Loucy (cell line): ENCODE measurements at regions not wholly inside any gene's neighbourhood (a gene's known extent, or its start where the extent isn't known, plus 50 kb on each side); places are given as distances from the start of the nearest gene placed in this dataset.

Experiments used
- H2AFZ ChIP-seq: fragments of 200-600 bp; sonication (generic); 2 replicates; pipeline ENCODE4 v1.6.0; 2016; ENCODE audit warnings: antibody characterized with exemption, mild to moderate bottlenecking, low read length, moderate library complexity
- H3F3A ChIP-seq: fragments of 200-600 bp; 2 replicates; pipeline ENCODE4 v1.6.0; 2016; ENCODE audit warnings: antibody characterized with exemption, low read depth, mild to moderate bottlenecking
- H3K27me3 ChIP-seq: fragments of 200-600 bp; sonication (generic); 2 replicates; pipeline ENCODE4 v1.6.1; 2014; ENCODE audit warnings: low read length, mild to moderate bottlenecking; ENCODE audit not compliant: insufficient read depth, poor library complexity, severe bottlenecking
- H3K36me3 ChIP-seq: fragments of 200-600 bp; sonication (generic); 2 replicates; pipeline ENCODE4 v1.6.1; 2016; ENCODE audit warnings: low read length; ENCODE audit not compliant: insufficient read depth
- H3K4me1 ChIP-seq: fragments of 200-600 bp; sonication (generic); 2 replicates; pipeline ENCODE4 v1.5.1; 2014; ENCODE audit warnings: low read length, mild to moderate bottlenecking; ENCODE audit not compliant: insufficient read depth, poor library complexity, severe bottlenecking
- H3K4me2 ChIP-seq: fragments of 200-600 bp; sonication (generic); 2 replicates; pipeline ENCODE4 v1.6.0; 2014; ENCODE audit warnings: antibody characterized with exemption, low read length, low read depth, mild to moderate bottlenecking; ENCODE audit not compliant: poor library complexity, severe bottlenecking
- H3K4me3 ChIP-seq: fragments of 200-600 bp; sonication (generic); 2 replicates; pipeline ENCODE4 v1.5.1; 2014; ENCODE audit warnings: low read length, mild to moderate bottlenecking, mixed read lengths; ENCODE audit not compliant: poor library complexity, severe bottlenecking
- H3K79me2 ChIP-seq: fragments of 200-600 bp; sonication (generic); 2 replicates; pipeline ENCODE4 v1.6.1; 2014; ENCODE audit warnings: low read length; ENCODE audit not compliant: insufficient read depth
- H3K9ac ChIP-seq: fragments of 200-600 bp; sonication (generic); 2 replicates; pipeline ENCODE4 v1.6.0; 2014; ENCODE audit warnings: mild to moderate bottlenecking, low read depth, low read length, moderate library complexity; ENCODE audit not compliant: poor library complexity, severe bottlenecking
- H3K9me2 ChIP-seq: fragments of 200-600 bp; sonication (generic); replicated peaks from 2 replicates; pipeline ENCODE4 v1.6.1; 2016; ENCODE audit warnings: low read depth, low read length, mixed read lengths
- H3K9me3 ChIP-seq: fragments of 200-600 bp; sonication (generic); 2 replicates; pipeline ENCODE4 v1.6.1; 2014; ENCODE audit warnings: mild to moderate bottlenecking, antibody characterized with exemption, low read length, low read depth; ENCODE audit not compliant: insufficient read depth
- H4K20me1 ChIP-seq: fragments of 200-600 bp; sonication (generic); 2 replicates; pipeline ENCODE4 v1.6.0; 2014; ENCODE audit warnings: antibody characterized with exemption, low read length, mild to moderate bottlenecking; ENCODE audit not compliant: insufficient read depth, poor library complexity, severe bottlenecking
- CTCF ChIP-seq: fragments of 200-600 bp; sonication (generic); conservative IDR thresholded peaks from 2 replicates; pipeline ENCODE4 v1.5.1; 2014; ENCODE audit warnings: mild to moderate bottlenecking, antibody characterized with exemption, low read length
- EZH2phosphoT487 ChIP-seq: fragments of 200-600 bp; IDR thresholded peaks from 2 replicates; pipeline ENCODE4 v1.6.1; 2018; ENCODE audit warnings: antibody characterized with exemption, mild to moderate bottlenecking, moderate library complexity, borderline replicate concordance

- no peak overlapping the region for H3K4me2 ChIP-seq
- TF ChIP-seq CTCF (no peak), EZH2phosphoT487 (no peak)
Observed at GRCh38 chr20:51315390-51315789, 227.1 kb downstream of the NFATC2 start.

GRCh38 chr20:51313358-51313827 is 229.1 kb downstream of the NFATC2 start:
- no peaks in the 10 kb centered on the region for H4K20me1 ChIP-seq
- H3K79me2 ChIP-seq = no peaks in the 10 kb centered on the region
- no peaks in the 10 kb centered on the region for H3K9me2 ChIP-seq
- no peak overlapping the region for H3K9ac ChIP-seq
- TF ChIP-seq EZH2phosphoT487 (no peak), CTCF (no peak)
- H3K9me3 ChIP-seq = no peaks in the 10 kb centered on the region
- H3K36me3 ChIP-seq = no peaks in the 10 kb centered on the region
- H2AFZ ChIP-seq = no peak overlapping the region
- H3K27me3 ChIP-seq = no peaks in the 10 kb centered on the region
- no peaks in the 10 kb centered on the region for H3F3A ChIP-seq
- H3K4me2 ChIP-seq = no peak overlapping the region
- no peaks in the 10 kb centered on the region for H3K4me1 ChIP-seq
- H3K4me3 ChIP-seq = no peak overlapping the region

More at GRCh38 chr20:51315390-51315789, 227.1 kb downstream of the NFATC2 start:
- Histone ChIP-seq H2AFZ (no peak overlapping the region), H3K27me3 (no peaks in the 10 kb centered on the region), H3K9me3 (no peaks in the 10 kb centered on the region), H3F3A (no peaks in the 10 kb centered on the region), H4K20me1 (no peaks in the 10 kb centered on the region), H3K9me2 (no peaks in the 10 kb centered on the region), H3K36me3 (no peaks in the 10 kb centered on the region), H3K4me1 (no peaks in the 10 kb centered on the region), H3K9ac (no peak overlapping the region), H3K79me2 (no peaks in the 10 kb centered on the region), H3K4me3 (no peak overlapping the region)

GRCh38 chr20:51312480-51312783 is 230.1 kb downstream of the NFATC2 start:
- Histone ChIP-seq H2AFZ (no peak overlapping the region), H4K20me1 (no peaks in the 10 kb centered on the region), H3K9me3 (no peaks in the 10 kb centered on the region), H3F3A (no peaks in the 10 kb centered on the region), H3K36me3 (no peaks in the 10 kb centered on the region), H3K9ac (no peak overlapping the region), H3K79me2 (no peaks in the 10 kb centered on the region), H3K9me2 (no peaks in the 10 kb centered on the region), H3K4me3 (no peak overlapping the region), H3K27me3 (no peaks in the 10 kb centered on the region), H3K4me2 (no peak overlapping the region), H3K4me1 (no peaks in the 10 kb centered on the region)
- TF ChIP-seq CTCF (no peak), EZH2phosphoT487 (no peak)
